Medulla oblongata (tissue), 1 donor: ENCODE measurements at regions not wholly inside any gene's neighbourhood (a gene's known extent, or its start where the extent isn't known, plus 50 kb on each side); places are given as distances from the start of the nearest gene placed in this dataset.
"Not testable (repeated sequence)": the region's sequence is repeated elsewhere in the genome, so short reads cannot be mapped to it uniquely, and the experiment has no call there.

Experiments
- DNase-seq: peaks from one replicate; pipeline ENCODE4 v3.0.0-alpha.2; 2015; ENCODE audit errors: extremely low spot score

GRCh38 chr7:32762925-32763293, 128.7 kb downstream of the KBTBD2 start:
- no peak for DNase-seq

GRCh38 chr7:32762206-32762924, 129.2 kb downstream of the KBTBD2 start:
- not testable (repeated sequence) for DNase-seq

- DNase-seq, result no peak
Measured at GRCh38 chr7:32761451-32762205, 129.9 kb downstream of the KBTBD2 start.

- DNase-seq, result not testable (repeated sequence)
Measured at GRCh38 chr7:32760755-32761154, 130.8 kb downstream of the KBTBD2 start.

- not testable (repeated sequence) for DNase-seq
Measured at GRCh38 chr7:32759859-32760258, 131.7 kb downstream of the KBTBD2 start.

- DNase-seq, result not testable (repeated sequence)
Measured at GRCh38 chr7:32753872-32754271, 137.7 kb downstream of the KBTBD2 start.

GRCh38 chr7:32748337-32748736, 143.2 kb downstream of the KBTBD2 start:
- DNase-seq, result not testable (repeated sequence)

- DNase-seq, result not testable (repeated sequence)
Measured at GRCh38 chr7:32747443-32748148, 144.0 kb downstream of the KBTBD2 start.

- not testable (repeated sequence) for DNase-seq
Measured at GRCh38 chr7:32741853-32742476, 149.6 kb downstream of the KBTBD2 start.

GRCh38 chr7:32739749-32740148, 151.8 kb downstream of the KBTBD2 start:
- DNase-seq, result not testable (repeated sequence)

GRCh38 chr7:32738390-32738789, 153.2 kb downstream of the KBTBD2 start:
- not testable (repeated sequence) for DNase-seq

GRCh38 chr7:32732767-32733166, 158.8 kb downstream of the KBTBD2 start:
- not testable (repeated sequence) for DNase-seq

GRCh38 chr7:32729335-32729675, 162.3 kb downstream of the KBTBD2 start:
- DNase-seq, result not testable (repeated sequence)

- DNase-seq, result peak; percentile 22
Measured at GRCh38 chr7:32728412-32729334, 162.9 kb downstream of the KBTBD2 start.

- peak; percentile 25 for DNase-seq
Measured at GRCh38 chr7:32727483-32728411, 163.8 kb downstream of the KBTBD2 start.

GRCh38 chr7:32722837-32723236, 168.7 kb downstream of the KBTBD2 start:
- not testable (repeated sequence) for DNase-seq

GRCh38 chr7:32694182-32694581, 197.4 kb downstream of the KBTBD2 start:
- DNase-seq, result no peak

- peak; percentile 66 for DNase-seq
Measured at GRCh38 chr7:32691965-32692815, 196.9 kb downstream of the AVL9 start.

GRCh38 chr7:32688092-32688491, 192.8 kb downstream of the AVL9 start:
- not testable (repeated sequence) for DNase-seq
